COLO668 (cell line): ENCODE measurements at regions not wholly inside any gene's neighbourhood (a gene's known extent, or its start where the extent isn't known, plus 50 kb on each side); places are given as distances from the start of the nearest gene placed in this dataset.
"Not testable (repeated sequence)": the region's sequence is repeated elsewhere in the genome, so short reads cannot be mapped to it uniquely, and the experiment has no call there.

ENCODE experiments used
- DNase-seq: peaks from one replicate; lab custom pipeline; 2025; ENCODE audit not compliant: unreplicated experiment; lab: John Stamatoyannopoulos, UW

GRCh38 chr3:95587641-95588040 lies 1226.8 kb upstream of the EPHA6 start:
- not testable (repeated sequence) for DNase-seq

GRCh38 chr3:95588473-95588872 lies 1225.9 kb upstream of the EPHA6 start:
- DNase-seq = no peak

- DNase-seq = no peak
Measured at GRCh38 chr3:95595416-95596075, 1218.8 kb upstream of the EPHA6 start.

GRCh38 chr3:95607926-95608325 lies 1206.5 kb upstream of the EPHA6 start:
- DNase-seq = no peak

GRCh38 chr3:95609411-95609810 lies 1205.0 kb upstream of the EPHA6 start:
- no peak for DNase-seq

DNA sequence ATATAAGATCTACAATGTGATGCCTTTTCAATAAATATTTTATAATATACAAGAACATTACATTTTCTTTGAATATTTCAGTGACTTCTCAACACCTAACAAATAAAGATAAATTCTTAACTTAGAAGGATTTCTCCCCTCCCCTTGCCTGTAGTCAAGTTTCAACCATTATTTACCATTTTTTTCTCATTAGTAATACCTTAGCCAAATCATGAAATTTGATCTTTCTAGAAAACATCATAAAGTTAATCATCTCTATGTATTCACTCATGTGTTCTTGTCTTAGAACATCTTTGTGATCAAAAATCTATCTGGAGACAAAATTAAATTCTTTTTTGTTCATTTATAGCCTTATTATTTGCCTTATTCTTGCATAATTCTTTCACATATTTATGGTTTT lies 1201.8 kb upstream of the EPHA6 start:
- DNase-seq = no peak

GRCh38 chr3:95613993-95614392 lies 1200.4 kb upstream of the EPHA6 start:
- DNase-seq = no peak

GRCh38 chr3:95615592-95616310 lies 1198.6 kb upstream of the EPHA6 start:
- no peak for DNase-seq

DNA sequence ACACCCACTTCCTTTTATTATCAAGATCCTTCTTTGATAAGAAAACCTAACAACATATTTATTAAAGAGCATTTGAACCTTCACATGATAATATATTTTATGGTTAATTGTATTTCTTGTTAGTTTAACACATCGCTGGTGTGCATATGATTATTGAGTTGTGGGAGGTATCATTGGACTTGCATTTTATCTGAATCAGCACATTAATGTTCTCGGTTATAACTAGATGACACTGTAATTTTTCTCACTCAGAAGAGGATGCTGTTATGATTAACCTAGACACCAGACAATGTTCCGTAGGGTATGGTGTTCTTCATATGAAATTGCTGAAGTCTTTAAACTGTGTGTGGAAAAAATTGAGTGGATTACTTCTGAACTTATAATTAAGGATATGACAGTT lies 1188.3 kb upstream of the EPHA6 start:
- DNase-seq = no peak

DNA sequence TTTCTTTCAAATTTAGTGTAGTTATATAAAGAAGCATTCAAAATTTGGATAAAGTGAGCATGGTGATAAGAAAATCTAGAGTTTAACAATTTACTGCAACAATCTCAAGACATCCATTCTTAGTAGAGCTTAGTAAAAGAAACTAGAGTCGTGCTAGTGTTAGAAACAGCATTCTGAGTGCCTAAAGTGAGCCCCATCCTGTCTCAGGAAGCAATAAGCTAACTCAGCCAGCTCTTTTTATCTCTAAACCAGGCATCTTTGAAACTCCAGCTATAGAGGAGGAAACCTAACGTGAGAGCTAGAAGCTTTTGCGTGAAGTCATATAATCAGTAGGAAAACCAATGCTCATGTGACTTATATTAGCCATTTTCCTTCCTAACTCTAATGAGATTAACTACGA lies 1187.1 kb upstream of the EPHA6 start:
- DNase-seq = no peak

GRCh38 chr3:95627697-95628096 lies 1186.7 kb upstream of the EPHA6 start:
- DNase-seq = no peak

DNA sequence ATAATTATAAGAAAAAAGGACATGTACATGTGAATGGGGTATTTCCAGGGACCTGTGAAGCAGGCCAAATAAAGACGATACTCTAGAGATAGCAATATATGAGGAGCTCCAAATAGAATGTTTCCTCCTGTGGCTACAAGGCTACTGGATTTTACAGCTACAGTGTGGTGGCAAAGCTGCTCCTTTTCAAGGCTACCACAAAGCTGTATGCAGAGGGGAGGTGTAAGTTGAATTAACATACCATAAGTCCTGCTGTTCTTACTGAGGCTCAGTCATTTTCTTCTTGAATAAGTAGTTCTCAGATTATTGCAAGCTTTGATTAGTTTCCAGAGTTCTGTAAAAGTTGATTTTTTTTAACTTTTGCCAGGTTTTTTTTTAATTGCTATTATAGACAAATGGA lies 1184.6 kb upstream of the EPHA6 start:
- DNase-seq = no peak

DNA sequence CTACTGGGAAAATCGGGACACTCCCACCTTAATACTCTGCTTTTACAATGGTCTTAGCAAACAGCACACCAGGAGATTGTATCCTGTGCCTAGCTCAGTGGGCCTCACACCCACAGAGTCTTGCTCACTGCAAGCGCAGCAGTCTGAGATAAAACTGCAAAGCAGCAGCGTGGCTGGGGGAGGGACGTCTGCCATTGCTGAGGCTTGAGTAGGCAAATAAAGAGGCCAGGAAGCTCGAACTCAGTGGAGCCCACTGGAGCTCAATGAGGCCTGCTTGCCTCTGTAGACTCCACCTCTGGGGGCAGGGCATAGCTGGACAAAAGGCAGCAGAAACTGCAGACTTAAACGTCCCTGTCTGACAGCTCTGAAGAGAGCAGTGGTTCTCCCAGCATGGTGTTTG lies 1169.1 kb upstream of the EPHA6 start:
- DNase-seq = no peak

DNA sequence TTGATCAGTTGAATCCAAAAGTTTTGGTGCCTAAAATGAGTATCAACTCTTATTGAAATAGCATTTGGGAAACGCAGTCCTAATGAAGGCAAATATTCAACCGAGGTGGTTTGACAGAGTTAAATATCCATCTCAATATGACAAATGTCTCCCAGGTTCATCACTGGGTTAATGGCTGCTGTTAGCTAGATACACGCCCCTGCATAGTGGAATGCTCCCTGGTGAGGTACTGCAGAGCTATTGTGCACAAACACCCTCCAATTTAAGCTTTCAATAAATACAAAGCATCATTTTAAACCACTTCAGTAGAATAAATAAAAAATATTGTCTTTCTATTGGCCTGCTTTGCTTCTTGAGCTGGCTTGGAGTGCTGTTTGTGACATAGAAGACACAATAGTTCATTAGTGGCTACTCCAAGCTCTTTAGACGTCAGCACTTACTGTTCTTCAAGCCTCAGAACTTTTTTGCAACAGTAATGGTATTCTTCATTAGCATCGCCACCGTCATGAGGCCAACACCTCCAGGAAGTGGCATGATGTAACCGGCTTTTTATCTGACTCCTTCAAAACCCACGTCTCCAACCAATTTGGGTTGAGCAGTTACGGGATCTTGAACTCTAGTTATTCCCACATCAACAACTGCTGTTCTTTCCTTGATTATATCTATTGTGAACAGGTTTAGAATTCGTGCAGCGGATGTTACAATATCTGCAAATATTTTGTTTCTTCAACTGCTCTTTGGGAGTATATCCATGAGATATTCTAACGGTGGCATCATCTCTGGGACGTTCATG lies 1159.6 kb upstream of the EPHA6 start:
- DNase-seq = no peak

DNA sequence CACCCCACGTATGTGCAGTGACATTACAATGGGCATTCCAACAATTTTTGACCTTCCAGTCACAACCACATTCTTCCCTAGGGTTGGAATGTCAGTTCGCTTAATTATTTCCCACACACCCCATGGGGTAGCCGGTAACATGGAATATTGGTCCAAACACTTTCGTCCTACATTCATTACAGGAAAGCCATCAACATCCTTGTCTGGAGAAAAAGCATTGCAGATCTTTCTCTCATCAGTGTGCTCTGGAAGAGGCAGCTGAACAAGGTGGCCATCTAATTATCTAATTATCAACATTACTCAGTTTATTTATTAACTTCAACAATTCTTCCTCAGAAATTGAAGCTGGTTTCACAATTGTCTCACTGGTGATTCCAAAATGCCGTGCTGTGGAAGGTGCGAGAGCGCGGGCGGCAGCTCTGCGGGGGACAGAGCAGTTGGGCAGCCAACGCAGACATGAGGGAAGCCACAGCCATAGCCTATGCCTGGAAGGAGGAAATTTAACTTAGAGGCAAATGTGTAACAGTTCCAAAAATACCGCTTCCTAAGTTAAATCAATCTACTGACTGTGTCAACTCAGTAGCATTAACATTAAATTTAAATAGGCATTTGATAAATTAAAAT lies 1158.9 kb upstream of the EPHA6 start:
- no peak for DNase-seq

- DNase-seq = no peak
Measured at GRCh38 chr3:95670765-95671164, 1143.6 kb upstream of the EPHA6 start.

- DNase-seq = no peak
Measured at GRCh38 chr3:95673215-95673614, 1141.2 kb upstream of the EPHA6 start.

DNA sequence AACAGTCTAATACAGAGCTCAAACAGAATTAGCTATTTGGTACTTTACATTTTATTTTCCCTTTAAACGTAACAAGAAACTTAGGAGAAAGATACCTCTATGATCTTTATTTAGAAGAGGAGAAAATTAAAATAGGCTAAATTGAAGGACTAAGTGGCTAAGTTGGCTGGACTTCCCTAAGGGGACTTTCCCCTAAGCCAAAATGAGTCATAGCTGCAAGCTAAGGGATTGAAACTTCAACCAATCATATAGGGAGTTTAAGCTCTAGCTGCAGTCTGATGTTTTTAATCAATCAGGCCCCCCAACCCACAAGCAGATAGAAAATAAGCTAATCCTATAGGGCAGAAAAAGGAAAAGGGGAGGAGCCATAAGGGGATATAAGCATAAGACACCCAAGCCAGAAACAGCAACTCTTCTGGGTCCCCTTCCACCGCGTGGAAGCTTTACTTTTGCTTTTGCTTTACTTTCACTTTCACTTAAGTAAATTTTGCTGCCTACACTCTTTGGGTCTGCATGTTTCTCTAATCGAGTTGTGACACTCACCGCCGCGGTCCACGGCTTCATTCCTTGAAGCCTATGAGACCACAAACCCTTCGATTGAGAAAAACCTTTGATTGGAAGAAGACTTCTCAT lies 1108.5 kb upstream of the EPHA6 start:
- DNase-seq = no peak

GRCh38 chr3:95707268-95707667 lies 1107.1 kb upstream of the EPHA6 start:
- no peak for DNase-seq

DNA sequence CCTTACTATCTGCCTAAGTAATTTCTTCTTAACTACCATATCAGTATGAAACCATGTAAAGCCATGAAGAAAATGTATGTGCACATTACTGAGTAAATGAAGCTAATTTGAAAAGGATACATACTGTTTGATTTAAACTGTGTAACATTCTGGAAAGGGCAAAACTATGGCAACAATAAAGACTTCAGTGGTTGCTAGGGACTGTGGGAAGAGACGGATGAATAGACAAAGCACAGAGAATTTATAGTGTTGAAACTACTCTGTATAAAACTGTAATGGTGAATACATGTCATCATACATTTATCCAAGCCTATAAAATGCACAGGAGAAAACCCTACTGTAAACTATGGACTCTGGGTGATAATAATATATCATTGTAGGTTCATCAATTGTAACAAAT lies 1103.7 kb upstream of the EPHA6 start:
- DNase-seq = no peak

DNA sequence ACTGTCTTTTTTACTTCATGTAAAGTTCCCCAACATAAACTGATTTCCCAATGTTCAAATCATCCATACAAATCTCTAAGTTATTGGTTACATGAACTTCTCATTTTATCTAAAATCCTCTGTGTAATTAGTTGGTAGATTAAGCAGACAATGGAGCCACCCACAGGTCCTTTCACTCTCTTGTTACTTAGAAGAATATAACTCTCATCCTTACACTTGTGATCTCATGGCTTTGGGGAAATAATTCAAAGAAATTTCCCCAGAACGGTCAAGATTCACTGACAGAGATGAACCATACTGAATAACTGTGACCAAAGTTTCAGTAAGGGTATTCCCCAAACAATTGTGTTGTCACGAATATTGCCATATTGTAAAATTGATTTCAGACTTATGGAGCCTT lies 1102.6 kb upstream of the EPHA6 start:
- DNase-seq = no peak
